ENCODE measurements at regions not wholly inside any gene's neighbourhood (a gene's known extent, or its start where the extent isn't known, plus 50 kb on each side); places are given as distances from the start of the nearest gene placed in this dataset.
"Not testable (repeated sequence)": the region's sequence is repeated elsewhere in the genome, so short reads cannot be mapped to it uniquely, and the experiment has no call there.

- TF ChIP-seq, protein P1, sequence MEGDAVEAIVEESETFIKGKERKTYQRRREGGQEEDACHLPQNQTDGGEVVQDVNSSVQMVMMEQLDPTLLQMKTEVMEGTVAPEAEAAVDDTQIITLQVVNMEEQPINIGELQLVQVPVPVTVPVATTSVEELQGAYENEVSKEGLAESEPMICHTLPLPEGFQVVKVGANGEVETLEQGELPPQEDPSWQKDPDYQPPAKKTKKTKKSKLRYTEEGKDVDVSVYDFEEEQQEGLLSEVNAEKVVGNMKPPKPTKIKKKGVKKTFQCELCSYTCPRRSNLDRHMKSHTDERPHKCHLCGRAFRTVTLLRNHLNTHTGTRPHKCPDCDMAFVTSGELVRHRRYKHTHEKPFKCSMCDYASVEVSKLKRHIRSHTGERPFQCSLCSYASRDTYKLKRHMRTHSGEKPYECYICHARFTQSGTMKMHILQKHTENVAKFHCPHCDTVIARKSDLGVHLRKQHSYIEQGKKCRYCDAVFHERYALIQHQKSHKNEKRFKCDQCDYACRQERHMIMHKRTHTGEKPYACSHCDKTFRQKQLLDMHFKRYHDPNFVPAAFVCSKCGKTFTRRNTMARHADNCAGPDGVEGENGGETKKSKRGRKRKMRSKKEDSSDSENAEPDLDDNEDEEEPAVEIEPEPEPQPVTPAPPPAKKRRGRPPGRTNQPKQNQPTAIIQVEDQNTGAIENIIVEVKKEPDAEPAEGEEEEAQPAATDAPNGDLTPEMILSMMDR (conservative IDR thresholded peaks at IDR 0.05 in 1 of 2, IDR thresholded peaks at IDR 0.05 in 1 of 2; ENCODE audit: extremely low read depth in 1 of 2, insufficient read depth in 1 of 2, low read depth in 1 of 2, low read length in 2 of 2) = not testable (repeated sequence)
- TF ChIP-seq EZH2 (IDR thresholded peaks at IDR 0.05; ENCODE audit: borderline replicate concordance, low read length) = not testable (repeated sequence)
Measured at GRCh38 chr2:111596808-111597705, 286.9 kb downstream of the ANAPC1 start.

Measured in mammary epithelial cell (primary cell).